GM12892 (cell line): ENCODE measurements at regions not wholly inside any gene's neighbourhood (a gene's known extent, or its start where the extent isn't known, plus 50 kb on each side); places are given as distances from the start of the nearest gene placed in this dataset.
"Not testable (repeated sequence)": the region's sequence is repeated elsewhere in the genome, so short reads cannot be mapped to it uniquely, and the experiment has no call there.

Experiments used
- POLR2A ChIP-seq: IDR thresholded peaks from 2 replicates; pipeline ENCODE4 v1.6.1; 2011; ENCODE audit warnings: low read depth, low read length, control low read depth
- POLR2AphosphoS5 ChIP-seq: IDR thresholded peaks from 2 replicates; pipeline ENCODE4 v1.6.1; 2011; ENCODE audit warnings: low read depth, low read length, control low read depth
- TAF1 ChIP-seq: IDR thresholded peaks from 2 replicates; pipeline ENCODE4 v1.6.1; 2011; ENCODE audit warnings: low read depth, mild to moderate bottlenecking, control low read depth, low read length, borderline replicate concordance

DNA sequence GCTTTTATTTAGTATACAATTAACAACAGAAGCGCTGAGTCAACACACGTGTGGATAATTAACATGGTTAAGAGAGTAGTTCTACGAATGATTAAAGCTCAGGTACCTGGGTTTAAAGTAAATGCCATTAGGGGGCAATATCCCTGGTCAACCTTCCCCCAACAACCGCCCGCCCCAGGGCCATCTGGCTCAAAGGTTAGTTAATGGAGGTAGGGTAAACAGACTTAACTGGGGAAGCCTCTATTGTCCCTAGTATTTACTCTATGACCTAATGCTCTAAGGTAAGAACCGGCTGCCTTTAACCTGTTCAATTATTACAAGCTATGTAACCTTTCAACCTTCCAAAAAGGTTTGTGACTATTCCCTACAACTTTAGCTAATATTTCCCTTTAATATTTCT, 90.7 kb downstream of the CPXCR1 start:
- not testable (repeated sequence) for TF ChIP-seq POLR2A, POLR2AphosphoS5, TAF1
